Kasumi-1 (cell line): ENCODE measurements at regions not wholly inside any gene's neighbourhood (a gene's known extent, or its start where the extent isn't known, plus 50 kb on each side); places are given as distances from the start of the nearest gene placed in this dataset.
"Not testable (repeated sequence)": the region's sequence is repeated elsewhere in the genome, so short reads cannot be mapped to it uniquely, and the experiment has no call there.

Experiments
- DNase-seq, 2 experiments: peaks; one replicate each; lab custom pipeline; 2025; lab: John Stamatoyannopoulos, UW

DNA sequence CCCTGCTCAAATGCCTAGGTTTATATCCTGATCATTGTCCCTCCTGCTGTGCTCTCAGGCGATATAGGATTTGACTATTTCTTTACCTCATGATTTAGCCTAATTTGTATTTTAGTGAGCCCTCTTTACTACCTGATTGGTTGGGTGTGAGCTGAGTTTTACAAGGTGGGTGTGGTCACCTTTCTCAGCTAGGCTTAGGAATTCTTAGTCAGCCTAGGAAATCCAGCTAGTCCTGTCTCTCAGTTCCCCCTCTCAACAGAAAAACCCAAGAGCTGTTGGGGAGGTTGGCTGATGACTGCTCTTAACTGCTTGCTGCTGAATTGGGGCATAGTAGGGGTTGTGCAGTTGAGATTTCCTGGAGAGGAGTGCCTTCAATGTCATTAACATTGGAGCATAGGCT is 100.5 kb upstream of the AADAT start:
- no peak for DNase-seq

DNA sequence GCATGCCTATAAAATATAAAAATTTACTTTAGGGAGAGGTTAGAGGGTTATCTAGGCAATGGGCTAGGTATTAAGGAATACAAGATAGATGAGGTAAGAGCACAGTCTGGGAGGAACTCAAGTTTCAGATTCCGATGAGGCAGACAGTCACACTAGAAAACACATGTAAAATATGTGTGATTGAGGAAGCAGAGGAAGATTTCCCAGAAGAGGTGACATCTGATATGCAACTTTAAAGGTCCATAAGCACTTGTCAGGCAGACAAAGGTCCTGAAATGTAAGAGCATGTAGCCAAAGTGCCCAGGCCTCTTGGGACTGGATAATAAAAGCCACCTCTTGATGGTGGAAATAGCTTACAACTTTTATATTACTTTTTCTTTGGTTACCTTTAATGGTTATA is 81.1 kb upstream of the AADAT start:
- no peak for DNase-seq

DNA sequence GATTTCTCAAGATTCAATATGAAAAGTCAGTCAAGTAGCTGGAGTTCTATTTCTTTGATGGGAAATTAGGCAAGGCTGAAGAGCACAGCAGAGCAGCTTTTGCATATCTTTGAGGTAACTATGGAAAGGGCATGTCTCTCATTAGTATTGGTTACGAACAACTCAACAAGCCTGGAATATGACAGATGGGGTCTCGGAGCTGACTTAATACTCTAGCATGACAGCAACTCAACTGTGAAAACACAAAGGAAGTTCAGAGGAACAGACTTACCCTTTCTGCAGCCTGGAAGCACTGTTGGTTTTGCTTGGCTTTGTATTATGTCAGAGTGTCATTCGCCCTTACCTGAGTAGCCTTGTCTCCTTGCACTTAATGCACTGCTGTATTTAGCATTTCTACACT is 79.9 kb upstream of the AADAT start:
- DNase-seq = no peak

DNA sequence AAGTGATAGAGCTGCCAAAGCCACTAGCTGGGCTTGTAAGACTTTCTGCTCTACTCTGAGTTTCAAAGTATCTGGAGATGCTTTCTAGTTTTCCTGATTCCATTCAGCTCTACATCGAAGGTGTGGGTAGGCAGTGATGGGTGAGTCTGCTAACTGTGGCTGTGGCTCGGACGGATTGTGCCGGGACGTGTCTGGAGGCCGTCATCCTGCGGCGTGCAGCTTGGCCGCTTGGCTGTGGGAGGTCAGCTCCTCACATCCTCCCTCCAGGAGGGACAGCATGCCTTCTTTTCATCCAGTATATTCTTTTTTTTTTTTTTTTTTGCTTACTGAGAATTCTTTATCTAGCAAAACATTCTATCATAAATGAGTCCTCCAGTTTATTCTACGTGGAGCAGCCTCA is 77.9 kb upstream of the AADAT start:
- no peak for DNase-seq

DNA sequence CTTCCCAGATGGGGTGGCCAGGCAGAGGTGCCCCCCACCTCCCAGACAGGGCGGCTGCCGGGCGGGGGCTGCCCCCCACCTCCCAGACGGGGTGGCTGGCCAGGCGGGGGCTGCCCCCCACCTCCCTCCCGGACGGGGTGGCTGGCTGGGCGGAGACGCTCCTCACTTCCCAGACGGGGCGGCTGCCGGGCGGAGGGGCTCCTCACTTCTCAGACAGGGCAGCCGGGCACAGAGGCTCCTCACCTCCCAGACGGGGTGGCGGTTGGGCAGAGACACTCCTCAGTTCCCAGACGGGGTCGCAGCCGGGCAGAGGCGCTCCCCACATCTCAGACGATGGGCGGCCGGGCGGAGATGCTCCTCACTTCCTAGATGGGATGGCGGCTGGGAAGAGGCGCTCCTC is 76.4 kb upstream of the AADAT start:
- DNase-seq = not testable (repeated sequence)

DNA sequence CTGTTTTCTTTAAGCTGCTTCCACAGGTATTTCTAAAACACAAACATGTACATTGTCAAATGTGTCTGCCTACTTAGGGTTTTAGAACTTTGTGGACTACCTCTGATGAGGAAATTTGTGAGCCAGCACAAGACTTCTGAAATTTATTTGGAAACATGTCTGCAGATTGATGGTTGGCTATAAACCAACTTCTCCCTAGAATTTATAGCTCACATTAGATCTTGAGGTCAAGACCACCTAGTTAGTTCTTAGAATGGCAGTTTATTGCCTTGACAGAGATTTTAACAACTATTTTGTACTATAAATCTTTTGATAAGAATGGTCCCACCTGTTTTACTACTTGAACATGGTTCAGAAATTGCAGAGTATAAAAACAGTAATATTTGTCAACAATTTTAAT is 72.7 kb upstream of the AADAT start:
- DNase-seq = no peak

DNA sequence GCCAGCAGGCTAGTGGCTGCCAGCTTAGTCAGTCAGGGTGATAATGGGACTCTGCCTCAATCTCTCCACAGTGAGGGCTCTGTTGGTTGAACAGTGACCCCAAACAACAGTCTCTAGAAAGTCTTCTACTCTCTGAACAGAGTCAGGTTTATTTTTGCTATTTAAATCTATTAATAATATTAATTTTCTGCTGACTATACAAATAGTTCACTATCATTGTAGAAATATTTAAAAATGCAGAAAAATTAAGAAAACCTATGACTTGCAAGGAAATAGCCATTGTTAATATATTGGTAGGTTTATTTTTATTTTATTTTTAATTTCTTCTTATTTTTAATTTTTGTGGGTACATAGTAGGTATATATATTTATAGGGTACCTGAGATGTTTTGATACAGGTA is 67.9 kb upstream of the AADAT start:
- DNase-seq = no peak

DNA sequence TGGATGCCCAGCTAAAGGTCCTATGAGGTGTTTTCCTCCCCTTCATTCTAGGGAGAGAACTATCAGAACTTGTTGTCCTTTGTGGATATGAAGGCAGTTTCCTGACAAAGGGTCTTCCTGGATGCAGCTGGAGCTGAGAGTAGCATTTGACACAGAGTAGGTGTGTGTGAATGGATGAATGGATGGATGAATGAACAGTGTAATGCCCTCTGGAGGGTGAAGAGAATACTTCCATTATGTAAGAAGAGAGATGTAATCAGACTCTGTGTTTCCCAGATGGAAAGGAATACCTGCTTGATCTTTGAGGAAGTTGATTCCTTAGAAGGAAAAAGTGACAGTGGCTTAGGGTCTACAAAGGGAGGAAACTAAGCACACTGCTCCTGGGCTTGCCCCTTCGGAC is 55.4 kb upstream of the AADAT start:
- no peak for DNase-seq

DNA sequence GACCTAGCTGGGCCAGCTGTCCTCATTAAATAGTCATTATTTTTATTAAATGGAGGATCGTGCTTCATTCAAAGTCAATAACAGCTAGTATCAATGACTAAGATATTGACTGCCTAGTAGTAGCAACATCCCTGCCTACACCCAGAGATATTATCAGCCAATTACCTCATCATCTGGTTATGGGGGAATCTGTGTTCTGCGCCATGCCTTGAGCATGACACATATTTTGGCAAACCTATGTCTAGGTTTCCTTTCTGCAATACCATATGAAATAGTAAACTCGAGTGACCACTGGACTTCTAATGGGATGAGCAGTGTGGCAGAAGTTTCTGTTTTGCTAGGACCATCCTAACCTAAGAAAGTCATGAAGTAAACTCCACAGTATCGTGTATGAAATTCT is 50.0 kb upstream of the AADAT start:
- DNase-seq = no peak
